Adrenal gland (tissue), 9 donors: ENCODE measurements at regions not wholly inside any gene's neighbourhood (a gene's known extent, or its start where the extent isn't known, plus 50 kb on each side); places are given as distances from the start of the nearest gene placed in this dataset.

Source experiments
- DNase-seq, 7 donors: peaks; one replicate each; pipeline ENCODE4 v3.0.0-alpha.2; 2019 to 2020
- H3K27ac ChIP-seq, 5 donors: fragments of 200-600 bp; sonication (generic) in 4 of 5; 1 replicate in 3 of 5; 2 replicates in 2 of 5; pipeline versions ENCODE4 v1.5.1 to v1.8.0; 2016 to 2020; ENCODE audit warnings: mild to moderate bottlenecking in 1 of 5
- H3K27me3 ChIP-seq: fragments of 200-600 bp; 2 replicates; pipeline ENCODE4 v1.8.0; 2021
- H3K36me3 ChIP-seq, 2 donors: fragments of 200-600 bp; replicated peaks in 1 of 2; 1 replicate in 1 of 2; 2 replicates in 1 of 2; pipeline versions ENCODE4 v1.5.1 to v1.8.0; 2018 to 2022
- H3K4me1 ChIP-seq, 2 donors: fragments of 200-600 bp; replicated peaks in 1 of 2; 1 replicate in 1 of 2; 2 replicates in 1 of 2; pipeline versions ENCODE4 v1.5.1 to v1.8.0; 2018 to 2021
- H3K4me3 ChIP-seq, 4 donors: fragments of 200-600 bp; sonication (generic) in 3 of 4; one replicate each; pipeline ENCODE4 v1.5.1; 2016 to 2018
- H3K9me3 ChIP-seq, 3 donors: fragments of 200-600 bp; sonication (generic) in 1 of 3; replicated peaks in 1 of 3; 1 replicate in 2 of 3; 2 replicates in 1 of 3; pipeline versions ENCODE4 v1.5.1 to v1.8.0; 2016 to 2021
- POLR2A ChIP-seq, 2 donors: fragments of 450-650 bp; IDR thresholded peaks; one replicate each; pipeline ENCODE4 v1.6.1; 2017; ENCODE audit warnings: antibody characterized with exemption in 2 of 2, mild to moderate bottlenecking in 2 of 2, moderate library complexity in 1 of 2
- WGBS, 4 donors: extraction: QIAGEN DNeasy Blood & Tissue Kit in 2 of 4; methylation state at CpG; one replicate each; pipeline versions ENCODE4 v1.1.5 to v1.1.7; 2013 to 2017; 5-methylcytosine and 5-hydroxymethylcytosine counted together
- intact Hi-C, 2 donors: fragments of 100-400 bp; cut with DNase I; formaldehyde crosslinking; loops; one replicate each; pipeline versions ENCODE4 v1.14.1 to v1.15.0; 2022 to 2023
- TF ChIP-seq, protein P1 (sequence below), 6 experiments: fragments of 450-650 bp in 4 of 6; fragments of 200-600 bp in 2 of 6; sonication (generic) in 1 of 6; IDR thresholded peaks; 1 replicate in 5 of 6; 2 replicates in 1 of 6; pipeline versions ENCODE4 v1.5.1 to v1.8.0; 2016 to 2021; ENCODE audit warnings: antibody characterized with exemption in 6 of 6, mild to moderate bottlenecking in 2 of 6, moderate library complexity in 1 of 6
- donor health status: healthy with polysubstance abuse.
- donor health status: Bipolar disorder and iron deficiency.
- donor health status: DM: yes; HTN: yes; CAD: no.
- donor health status: DM: no; HTN: no; CAD: no.
- donor health status: DM: no; HTN: no; CAD: no.

DNA sequence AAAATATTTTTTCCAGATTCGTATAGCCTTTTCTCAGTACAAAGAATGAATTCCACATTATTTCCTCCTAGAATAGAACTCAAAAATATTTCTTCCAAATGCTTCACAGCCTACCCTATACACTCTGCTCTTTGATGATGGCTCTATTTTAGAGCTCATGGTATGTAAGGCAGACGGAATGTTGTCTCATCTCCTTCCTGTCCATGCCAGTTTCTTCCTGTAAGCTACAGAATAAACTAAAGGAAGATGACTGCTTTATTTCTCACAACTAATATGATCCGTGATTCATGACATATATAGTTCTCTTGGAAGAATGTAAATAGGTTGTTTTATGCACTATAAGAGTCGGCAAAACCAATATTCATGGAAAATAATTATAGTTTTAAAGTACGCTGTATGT, 723.1 kb downstream of the CDH11 start:
- Histone ChIP-seq H3K4me1 (peaks cover 0 to 9% of the 10 kb centered on the region in 2 donors), H3K27me3 (no peaks in the 10 kb centered on the region), H3K27ac (no peak overlapping the region), H3K36me3 (no peaks in the 10 kb centered on the region), H3K4me3 (no peak overlapping the region), H3K9me3 (no peaks in the 10 kb centered on the region)
- TF ChIP-seq, protein P1, sequence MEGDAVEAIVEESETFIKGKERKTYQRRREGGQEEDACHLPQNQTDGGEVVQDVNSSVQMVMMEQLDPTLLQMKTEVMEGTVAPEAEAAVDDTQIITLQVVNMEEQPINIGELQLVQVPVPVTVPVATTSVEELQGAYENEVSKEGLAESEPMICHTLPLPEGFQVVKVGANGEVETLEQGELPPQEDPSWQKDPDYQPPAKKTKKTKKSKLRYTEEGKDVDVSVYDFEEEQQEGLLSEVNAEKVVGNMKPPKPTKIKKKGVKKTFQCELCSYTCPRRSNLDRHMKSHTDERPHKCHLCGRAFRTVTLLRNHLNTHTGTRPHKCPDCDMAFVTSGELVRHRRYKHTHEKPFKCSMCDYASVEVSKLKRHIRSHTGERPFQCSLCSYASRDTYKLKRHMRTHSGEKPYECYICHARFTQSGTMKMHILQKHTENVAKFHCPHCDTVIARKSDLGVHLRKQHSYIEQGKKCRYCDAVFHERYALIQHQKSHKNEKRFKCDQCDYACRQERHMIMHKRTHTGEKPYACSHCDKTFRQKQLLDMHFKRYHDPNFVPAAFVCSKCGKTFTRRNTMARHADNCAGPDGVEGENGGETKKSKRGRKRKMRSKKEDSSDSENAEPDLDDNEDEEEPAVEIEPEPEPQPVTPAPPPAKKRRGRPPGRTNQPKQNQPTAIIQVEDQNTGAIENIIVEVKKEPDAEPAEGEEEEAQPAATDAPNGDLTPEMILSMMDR (IDR thresholded peaks at IDR 0.05): no peak
- TF ChIP-seq POLR2A (IDR thresholded peaks at IDR 0.05): no peak
- WGBS, 4 donors: 77 to 85% (median 82%) methylated on average over 5 of the region's 5 CpGs
- intact Hi-C loops: no loop called here
- DNase-seq: no peak

DNA sequence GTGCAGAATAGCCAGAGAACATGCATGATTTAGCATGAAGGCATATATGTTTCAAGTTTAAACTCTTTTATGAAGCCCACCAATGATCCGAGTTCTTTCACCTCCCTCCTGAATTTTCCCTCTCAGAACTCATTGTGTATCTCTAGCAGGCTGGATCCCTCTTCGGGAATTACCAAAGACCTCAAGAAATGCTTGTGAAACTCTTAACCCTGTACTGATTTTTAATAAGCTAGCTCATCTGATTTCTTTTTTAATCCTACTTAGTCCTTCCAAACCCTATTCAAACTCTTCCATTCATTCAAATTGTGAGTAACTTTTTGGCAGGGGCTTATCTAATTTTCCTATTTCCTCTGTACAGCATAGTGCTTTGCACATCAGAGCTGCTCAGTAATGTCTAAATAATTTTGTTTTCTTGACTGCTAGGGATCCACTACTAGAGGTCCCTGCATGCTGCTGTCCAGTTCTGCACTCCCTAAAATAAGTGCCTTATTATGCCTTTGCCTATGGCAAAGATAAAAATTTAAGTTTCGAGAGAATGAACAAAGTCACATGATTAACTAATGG, 723.8 kb downstream of the CDH11 start:
- intact Hi-C loops: no loop called here
- Histone ChIP-seq H3K9me3 (no peaks in the 10 kb centered on the region), H3K27me3 (no peaks in the 10 kb centered on the region), H3K4me3 (no peak overlapping the region), H3K27ac (peak overlapping the region in 1 of 5 donors; percentile 8), H3K36me3 (no peaks in the 10 kb centered on the region), H3K4me1 (peaks cover 0 to 9% of the 10 kb centered on the region in 2 donors)
- no peak for DNase-seq
- TF ChIP-seq, protein P1 (IDR thresholded peaks at IDR 0.05): no peak
- TF ChIP-seq POLR2A (IDR thresholded peaks at IDR 0.05): no peak
- 55 to 61% (median 60%) methylated on average over 3 of the region's 3 CpGs for WGBS, 4 donors

DNA sequence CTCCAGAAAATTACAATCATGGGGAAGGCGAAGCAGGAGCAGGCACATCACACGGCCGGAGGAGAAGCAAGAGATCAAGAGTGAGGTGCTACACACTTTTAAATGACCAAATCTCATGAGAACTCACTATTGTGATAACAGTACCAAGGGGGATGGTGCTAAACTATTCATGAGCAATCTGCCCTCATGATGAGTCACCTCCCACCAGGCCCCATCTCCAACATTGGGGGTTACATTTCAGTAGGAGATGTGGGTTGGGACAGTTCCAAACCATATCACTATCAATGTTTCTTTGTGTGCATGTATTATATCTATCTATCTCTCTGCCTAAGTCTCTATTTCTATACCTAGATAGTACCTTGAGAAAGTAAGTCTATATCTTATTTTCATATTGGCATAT, 724.8 kb downstream of the CDH11 start:
- Histone ChIP-seq H3K4me1 (peaks cover 0 to 13% of the 10 kb centered on the region in 2 donors), H3K27ac (no peak overlapping the region), H3K27me3 (no peaks in the 10 kb centered on the region), H3K36me3 (no peaks in the 10 kb centered on the region), H3K4me3 (no peak overlapping the region), H3K9me3 (no peaks in the 10 kb centered on the region)
- no peak for DNase-seq
- TF ChIP-seq, protein P1 (IDR thresholded peaks at IDR 0.05): no peak
- TF ChIP-seq POLR2A (IDR thresholded peaks at IDR 0.05): no peak
- intact Hi-C loops: no loop called here
- WGBS, 4 donors: 91 to 98% (median 93%) methylated on average over 3 of the region's 3 CpGs

DNA sequence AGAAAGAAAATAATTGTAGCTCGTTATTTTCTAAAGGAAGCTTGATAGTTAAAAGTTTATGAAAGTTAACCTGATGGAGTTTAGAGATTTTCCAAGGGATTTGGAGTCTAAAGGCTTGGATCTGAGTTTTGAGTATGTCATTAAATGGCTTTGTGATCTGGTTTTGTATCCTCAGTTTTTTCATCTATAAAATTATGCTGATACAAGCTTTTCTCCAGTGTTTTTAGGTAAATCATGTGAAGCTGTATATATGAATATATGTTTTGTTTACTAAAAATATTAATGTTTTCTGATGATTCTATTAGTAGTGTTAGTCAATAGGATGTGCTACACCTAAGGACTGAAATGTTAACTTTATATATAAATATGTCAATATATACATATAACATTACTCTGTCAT, 727.8 kb downstream of the CDH11 start:
- no peak for TF ChIP-seq POLR2A (IDR thresholded peaks at IDR 0.05)
- TF ChIP-seq, protein P1 (IDR thresholded peaks at IDR 0.05): no peak
- intact Hi-C loops: no loop called here
- Histone ChIP-seq H3K36me3 (no peaks in the 10 kb centered on the region), H3K9me3 (no peaks in the 10 kb centered on the region), H3K4me1 (peaks cover 8 to 26% of the 10 kb centered on the region in 2 donors), H3K4me3 (no peak overlapping the region), H3K27me3 (no peaks in the 10 kb centered on the region), H3K27ac (no peak overlapping the region)
- WGBS, 4 donors: 75 to 90% (median 88%) methylated on average over 1 of the region's 1 CpG
- DNase-seq: no peak
